SK-N-SH treated with all-trans-retinoic acid at 6 μM for 48 hours (cell line): ENCODE measurements at regions not wholly inside any gene's neighbourhood (a gene's known extent, or its start where the extent isn't known, plus 50 kb on each side); places are given as distances from the start of the nearest gene placed in this dataset.

Experiments used
- ARNTL ChIP-seq: fragments of 450-650 bp; formaldehyde crosslinking; IDR thresholded peaks from 2 replicates; pipeline ENCODE4 v1.5.0; 2020; ENCODE audit warnings: low read depth, mild to moderate bottlenecking, moderate library complexity, borderline replicate concordance
- CSDC2 ChIP-seq: fragments of 250-450 bp; sonication (Bioruptor Pico); IDR thresholded peaks from 2 replicates; pipeline ENCODE4 v1.5.0; 2020; ENCODE audit warnings: mild to moderate bottlenecking, moderate library complexity
- TF ChIP-seq, protein P1 (sequence below): fragments of 250-450 bp; sonication (Bioruptor Pico); IDR thresholded peaks from 2 replicates; pipeline ENCODE4 v1.5.1; 2020; ENCODE audit warnings: low read depth, mild to moderate bottlenecking, moderate library complexity
- TF ChIP-seq, protein P2 (sequence below): fragments of 250-450 bp; sonication (Bioruptor Pico); IDR thresholded peaks from 2 replicates; pipeline ENCODE4 v1.5.0; 2020; ENCODE audit warnings: mild to moderate bottlenecking, moderate library complexity

DNA sequence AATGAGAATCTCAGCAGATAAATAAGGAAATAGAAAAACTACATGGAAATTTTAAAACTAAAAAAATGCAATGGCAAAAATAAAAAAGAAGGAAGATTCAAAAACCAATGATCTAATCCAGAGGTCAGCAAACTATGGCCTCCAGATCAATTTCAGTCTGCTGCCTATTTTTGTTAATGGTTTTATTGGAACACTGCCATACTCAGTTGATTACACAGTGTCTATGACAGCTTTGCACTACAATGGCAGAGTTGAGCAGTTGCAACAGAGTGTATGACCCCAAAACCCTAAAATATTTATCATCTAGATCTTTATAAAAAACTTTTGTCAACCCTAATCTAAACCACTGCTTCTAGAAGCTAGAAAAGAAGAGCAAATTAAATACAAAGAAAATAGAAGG lies 170.3 kb downstream of the RAB28 start:
- TF ChIP-seq CSDC2 (CRISPR knock-in tag) (no peak), ARNTL (CRISPR knock-in tag) (no peak)
- TF ChIP-seq, protein P1, sequence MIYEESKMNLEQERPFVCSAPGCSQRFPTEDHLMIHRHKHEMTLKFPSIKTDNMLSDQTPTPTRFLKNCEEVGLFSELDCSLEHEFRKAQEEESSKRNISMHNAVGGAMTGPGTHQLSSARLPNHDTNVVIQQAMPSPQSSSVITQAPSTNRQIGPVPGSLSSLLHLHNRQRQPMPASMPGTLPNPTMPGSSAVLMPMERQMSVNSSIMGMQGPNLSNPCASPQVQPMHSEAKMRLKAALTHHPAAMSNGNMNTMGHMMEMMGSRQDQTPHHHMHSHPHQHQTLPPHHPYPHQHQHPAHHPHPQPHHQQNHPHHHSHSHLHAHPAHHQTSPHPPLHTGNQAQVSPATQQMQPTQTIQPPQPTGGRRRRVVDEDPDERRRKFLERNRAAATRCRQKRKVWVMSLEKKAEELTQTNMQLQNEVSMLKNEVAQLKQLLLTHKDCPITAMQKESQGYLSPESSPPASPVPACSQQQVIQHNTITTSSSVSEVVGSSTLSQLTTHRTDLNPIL (CRISPR knock-in tag), result no peak
- TF ChIP-seq, protein P2, sequence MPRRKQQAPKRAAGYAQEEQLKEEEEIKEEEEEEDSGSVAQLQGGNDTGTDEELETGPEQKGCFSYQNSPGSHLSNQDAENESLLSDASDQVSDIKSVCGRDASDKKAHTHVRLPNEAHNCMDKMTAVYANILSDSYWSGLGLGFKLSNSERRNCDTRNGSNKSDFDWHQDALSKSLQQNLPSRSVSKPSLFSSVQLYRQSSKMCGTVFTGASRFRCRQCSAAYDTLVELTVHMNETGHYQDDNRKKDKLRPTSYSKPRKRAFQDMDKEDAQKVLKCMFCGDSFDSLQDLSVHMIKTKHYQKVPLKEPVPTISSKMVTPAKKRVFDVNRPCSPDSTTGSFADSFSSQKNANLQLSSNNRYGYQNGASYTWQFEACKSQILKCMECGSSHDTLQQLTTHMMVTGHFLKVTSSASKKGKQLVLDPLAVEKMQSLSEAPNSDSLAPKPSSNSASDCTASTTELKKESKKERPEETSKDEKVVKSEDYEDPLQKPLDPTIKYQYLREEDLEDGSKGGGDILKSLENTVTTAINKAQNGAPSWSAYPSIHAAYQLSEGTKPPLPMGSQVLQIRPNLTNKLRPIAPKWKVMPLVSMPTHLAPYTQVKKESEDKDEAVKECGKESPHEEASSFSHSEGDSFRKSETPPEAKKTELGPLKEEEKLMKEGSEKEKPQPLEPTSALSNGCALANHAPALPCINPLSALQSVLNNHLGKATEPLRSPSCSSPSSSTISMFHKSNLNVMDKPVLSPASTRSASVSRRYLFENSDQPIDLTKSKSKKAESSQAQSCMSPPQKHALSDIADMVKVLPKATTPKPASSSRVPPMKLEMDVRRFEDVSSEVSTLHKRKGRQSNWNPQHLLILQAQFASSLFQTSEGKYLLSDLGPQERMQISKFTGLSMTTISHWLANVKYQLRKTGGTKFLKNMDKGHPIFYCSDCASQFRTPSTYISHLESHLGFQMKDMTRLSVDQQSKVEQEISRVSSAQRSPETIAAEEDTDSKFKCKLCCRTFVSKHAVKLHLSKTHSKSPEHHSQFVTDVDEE, result no peak
